CD4-positive, alpha-beta T cell treated with Interleukin-4 for 1 hour (primary cell): ENCODE measurements at regions not wholly inside any gene's neighbourhood (a gene's known extent, or its start where the extent isn't known, plus 50 kb on each side); places are given as distances from the start of the nearest gene placed in this dataset.

ENCODE experiments used
- DNase-seq, 2 donors: peaks; one replicate each; pipeline ENCODE4 v3.0.0-alpha.2; 2020 to 2022

DNA sequence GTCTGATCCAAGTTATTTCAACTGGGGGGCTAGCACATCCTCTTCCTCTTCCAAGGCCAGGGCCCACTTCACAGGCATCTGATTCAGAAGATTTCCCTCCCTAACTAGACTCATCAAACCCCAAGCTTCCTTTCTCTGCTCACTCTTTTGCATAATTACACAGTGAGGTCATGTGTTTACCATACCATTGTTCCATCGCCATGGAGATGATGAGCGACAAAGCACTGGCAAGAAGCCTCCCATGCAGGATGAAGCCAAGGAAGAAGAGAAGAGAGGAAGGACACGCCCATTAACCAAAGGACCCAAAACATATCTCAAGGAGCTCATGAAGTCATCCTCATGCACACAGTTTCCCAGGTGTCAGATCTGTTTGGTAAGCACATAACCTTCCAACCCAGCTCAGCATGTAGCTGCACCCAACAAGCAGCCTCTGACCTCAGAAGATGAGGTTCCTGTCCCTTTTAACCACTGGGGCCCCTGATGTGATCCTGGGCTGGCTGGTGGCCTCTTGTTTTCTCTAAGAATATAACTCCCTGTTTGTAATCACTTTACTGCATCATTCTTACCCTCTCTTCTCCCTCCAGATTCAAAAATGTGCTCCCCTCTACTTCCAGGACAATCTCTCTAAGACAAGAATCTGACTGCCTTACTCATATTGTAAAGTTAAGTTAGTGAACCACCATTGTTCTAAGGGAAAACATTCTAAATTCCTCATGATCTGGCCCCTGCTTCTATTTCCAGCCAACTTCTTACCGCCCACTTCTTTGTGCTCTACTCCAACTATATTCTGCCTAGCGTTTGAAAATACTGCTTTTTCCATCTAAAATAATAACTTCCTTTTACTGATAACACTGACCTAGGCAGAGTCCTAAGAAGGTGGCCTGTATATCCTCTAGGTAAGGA lies 190.1 kb downstream of the TTC32 start:
- DNase-seq, result no peak

DNA sequence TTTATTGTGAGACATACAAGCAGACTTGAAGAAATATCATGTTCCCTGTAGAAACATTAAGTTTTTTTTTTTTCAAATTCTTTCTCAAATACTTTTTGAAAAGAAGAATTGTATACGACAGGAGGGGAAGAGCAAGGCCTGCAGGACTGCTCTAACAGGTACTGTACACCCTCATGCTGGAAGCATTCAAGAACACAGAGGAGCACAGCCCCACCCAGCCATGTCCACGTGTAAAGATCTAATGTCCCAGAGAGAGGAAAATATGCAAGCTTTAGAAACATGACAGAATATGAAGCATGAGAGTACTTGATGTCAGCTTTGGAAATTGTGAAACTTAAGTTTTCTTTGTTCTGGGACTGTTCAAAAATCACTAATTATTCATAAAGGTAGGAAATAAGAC lies 191.6 kb downstream of the TTC32 start:
- no peak for DNase-seq

DNA sequence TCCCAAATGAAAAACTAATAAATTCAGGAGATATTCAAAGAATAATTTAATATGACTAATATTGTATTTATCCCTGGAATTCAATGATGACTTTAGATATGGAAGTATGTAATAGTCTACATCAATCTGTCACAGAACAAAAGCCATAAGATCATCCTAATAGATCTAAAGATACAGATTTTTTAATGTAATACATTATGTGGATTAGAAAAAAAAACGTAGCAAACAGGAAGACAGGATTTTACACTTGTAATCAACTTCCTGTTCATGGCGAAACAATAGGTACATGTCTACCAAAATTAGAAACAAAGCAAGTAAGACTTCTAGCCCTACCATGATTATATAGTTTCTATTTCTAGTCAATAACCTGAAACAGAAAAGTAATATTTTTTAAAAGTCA lies 192.2 kb downstream of the TTC32 start:
- DNase-seq, result no peak

DNA sequence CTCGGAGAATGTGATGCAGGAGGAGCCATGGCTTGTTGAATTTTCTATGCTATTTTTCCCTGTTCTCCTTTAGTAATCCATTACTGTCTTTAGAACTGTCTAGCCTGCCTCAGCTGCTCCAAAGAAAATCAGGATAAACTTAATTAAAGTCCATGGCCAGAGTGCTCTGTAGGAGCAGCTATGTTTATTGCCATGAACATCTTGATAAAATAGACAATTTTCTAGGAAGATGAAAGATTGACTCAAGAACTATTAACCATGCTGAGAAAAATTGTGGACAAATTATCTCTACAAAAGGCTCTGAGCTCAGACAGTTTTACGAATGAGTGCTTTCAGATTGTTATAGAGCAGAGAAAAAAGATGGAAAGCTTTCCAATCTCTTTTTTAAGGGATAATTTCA lies 193.0 kb downstream of the TTC32 start:
- DNase-seq, result no peak

DNA sequence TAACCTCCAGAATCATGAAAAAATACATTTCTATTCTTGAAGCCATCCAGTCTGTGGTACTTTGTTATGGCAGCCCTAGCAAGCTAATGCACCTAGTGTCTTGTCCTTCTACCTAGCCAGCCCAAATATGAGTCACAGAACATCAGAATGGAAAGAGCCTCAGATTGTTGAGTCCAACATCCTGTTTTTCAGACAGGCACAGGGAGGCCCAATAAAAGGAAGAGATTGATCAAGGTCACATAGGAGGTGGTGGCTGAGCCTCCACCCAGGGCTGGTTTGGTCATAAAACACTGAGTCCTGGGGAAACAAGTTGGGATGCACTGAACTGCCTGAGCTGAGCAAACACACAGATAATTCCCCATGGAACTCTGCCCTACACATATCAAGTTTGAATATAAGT lies 195.5 kb downstream of the TTC32 start:
- no peak for DNase-seq

DNA sequence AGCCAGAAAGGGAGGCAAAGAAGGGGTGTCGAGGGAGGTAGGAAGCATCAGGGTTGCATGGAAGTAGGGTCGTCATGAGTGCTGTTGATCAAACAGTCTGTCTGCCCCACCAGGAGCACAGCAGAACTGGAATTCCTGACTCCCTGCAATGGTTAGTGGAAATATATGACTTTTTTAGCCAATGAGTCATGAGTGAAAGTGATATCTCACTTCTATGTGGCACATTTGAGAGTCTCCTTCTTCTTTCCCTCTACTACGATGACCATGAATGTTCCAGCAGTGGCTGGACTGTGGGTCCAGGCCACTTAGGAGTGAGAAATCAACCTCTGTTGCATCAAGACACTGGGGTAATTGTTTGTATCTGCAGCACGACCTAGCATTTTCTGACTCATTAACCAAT lies 199.5 kb downstream of the TTC32 start:
- no peak for DNase-seq

DNA sequence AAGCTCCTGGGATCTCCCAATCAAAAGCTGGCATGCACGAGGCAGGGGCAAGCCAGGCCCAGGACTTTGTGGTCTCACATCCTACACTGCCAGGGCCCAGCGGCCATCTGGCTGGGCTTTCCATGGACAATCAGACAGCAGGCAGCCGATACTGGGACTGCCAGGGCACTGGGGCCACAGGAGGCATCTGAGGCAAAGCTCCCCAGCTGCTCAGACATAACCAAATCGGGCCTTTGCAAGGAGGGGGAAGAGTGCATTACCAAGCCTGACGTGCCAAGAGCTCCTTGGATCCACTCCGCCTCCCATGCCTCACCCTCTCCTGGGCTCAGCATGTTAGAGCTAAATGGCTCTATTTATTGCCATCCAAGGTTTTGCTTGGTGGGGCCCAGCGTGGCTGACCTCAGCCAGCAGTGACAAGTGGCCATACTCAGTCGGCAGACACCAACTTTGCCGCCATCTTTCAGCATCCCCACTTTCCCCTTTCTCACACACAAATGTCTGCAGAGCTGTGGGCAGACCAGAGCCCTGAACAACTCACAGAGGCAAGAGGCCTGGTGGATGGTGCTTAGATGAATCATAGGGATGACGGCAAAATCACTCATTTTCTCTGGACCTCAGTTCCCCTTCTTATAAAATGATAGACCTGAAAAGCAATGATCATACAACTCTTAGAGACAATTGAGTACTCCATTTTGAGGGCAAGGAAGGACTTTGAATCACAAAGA lies 200.8 kb downstream of the TTC32 start:
- DNase-seq, result no peak

DNA sequence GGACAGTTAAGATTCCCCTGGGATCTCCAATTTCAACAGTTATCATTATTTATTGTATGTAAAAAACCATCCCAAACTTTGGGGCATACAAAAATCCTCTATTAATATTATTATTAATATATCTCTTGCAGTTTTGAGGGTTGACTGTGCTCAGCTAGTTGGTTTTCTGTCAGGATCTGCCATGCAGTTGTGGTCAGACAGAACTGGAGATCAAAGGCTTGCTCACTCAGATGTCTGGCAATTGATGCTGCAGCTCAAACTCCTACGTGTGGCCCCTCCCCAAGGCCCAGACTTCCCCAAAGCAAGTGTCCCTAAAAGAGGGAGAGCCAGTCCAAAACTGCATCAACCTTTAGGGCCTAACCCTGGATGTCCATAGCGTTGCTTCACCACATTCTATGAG lies 204.7 kb downstream of the TTC32 start:
- DNase-seq, result no peak

DNA sequence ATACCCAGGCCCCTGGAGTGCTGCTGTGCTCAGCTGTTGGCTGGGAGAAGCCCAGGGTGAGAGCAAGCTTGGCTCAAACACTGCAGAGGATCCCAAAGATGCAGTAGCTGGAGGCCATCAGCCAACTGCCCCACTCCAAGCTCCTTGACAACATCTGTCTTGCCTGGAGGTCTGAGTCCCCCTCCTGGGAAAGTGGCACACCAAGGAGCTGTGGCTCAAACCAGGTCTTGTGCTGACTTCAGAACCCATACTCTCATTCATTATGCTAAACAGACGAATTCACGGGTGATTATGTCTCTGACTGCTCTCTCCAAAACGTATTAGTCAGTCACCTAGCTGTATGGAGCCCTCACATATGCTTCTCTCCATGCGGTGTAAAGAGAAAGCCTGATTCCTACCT lies 206.1 kb downstream of the TTC32 start:
- no peak for DNase-seq

DNA sequence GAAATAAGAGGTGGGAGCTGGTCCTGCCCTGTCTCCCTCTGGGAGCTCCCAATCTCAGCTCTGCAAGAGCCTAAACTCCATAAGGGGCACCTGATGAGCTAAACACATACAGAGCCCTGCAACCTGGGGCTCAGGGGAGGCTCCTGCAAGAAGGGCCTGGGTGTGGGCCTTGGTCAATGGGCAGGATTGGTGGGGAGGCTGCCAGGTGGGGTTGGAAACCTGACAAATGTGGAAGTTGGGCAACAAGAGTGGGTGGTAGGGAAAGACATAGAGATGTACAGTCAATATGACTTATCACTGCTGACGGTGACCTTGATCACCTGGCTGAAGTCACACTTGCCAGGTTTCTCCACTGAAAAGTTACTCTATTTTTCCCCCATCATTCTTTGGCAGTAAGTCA lies 209.9 kb downstream of the TTC32 start:
- no peak for DNase-seq

DNA sequence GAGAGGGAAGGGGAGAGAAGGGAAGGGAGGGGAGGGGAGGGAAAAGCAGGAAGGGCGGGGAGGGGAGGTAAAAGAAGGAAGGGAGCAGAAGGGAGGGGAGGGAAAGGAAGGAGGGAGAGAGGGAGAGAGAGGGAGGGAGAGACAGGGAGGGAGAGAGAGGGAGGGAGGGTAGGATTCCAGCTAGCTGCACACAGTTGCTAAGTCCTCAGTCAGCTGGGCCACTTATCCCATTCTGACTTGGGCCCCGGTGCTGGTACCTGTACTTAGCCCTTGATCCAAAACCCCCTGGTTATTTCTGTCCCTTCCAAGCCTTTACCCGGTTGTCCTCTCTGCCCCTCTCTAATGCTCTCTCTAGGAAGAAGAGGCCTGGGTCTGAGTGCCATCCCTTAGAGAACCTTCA lies 211.4 kb downstream of the TTC32 start:
- DNase-seq, result no peak

DNA sequence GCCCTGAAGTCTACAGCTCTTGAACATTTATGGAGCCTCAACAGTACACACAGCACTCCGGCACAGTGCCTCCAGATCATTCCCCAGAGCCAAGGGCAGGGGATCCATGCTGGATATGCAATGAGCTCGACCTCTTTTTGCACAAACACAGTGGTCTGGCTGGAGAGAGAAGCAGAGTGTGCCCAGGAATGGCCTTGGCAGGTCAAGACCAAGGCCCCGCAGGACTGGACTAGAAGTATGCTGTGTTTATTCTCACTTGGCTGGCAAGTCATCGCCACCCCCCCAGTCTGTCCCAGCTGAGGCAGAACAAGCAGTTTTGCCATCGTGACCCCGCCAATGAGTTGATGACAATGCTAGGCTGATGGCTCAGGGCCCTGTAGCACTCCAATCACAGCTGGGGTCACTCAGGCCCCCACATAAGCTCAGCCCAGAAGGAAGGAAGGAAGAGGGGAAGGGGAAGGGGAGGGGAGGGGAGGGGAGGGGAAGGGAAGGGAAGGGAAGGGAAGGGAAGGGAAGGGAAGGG lies 212.1 kb downstream of the TTC32 start:
- no peak for DNase-seq

DNA sequence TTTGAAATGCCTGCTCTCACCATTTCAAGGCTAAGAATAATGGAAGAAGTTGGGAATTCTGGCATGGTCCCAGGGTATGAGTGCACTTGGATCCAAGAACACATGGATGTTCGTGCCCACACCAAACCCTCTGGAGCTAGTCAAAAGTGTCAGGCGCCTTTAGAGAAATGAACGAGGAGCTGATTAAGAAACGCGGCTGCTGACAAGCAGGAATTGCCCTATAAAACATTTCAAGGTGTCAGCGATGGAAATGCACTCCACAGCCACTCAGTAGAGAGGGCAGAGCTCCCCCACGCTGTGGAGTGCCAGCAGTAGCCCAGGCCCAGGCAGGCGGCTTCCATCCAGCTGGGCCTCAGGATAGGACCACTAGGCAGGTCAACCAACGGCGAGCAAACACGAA lies 213.7 kb downstream of the TTC32 start:
- no peak for DNase-seq

DNA sequence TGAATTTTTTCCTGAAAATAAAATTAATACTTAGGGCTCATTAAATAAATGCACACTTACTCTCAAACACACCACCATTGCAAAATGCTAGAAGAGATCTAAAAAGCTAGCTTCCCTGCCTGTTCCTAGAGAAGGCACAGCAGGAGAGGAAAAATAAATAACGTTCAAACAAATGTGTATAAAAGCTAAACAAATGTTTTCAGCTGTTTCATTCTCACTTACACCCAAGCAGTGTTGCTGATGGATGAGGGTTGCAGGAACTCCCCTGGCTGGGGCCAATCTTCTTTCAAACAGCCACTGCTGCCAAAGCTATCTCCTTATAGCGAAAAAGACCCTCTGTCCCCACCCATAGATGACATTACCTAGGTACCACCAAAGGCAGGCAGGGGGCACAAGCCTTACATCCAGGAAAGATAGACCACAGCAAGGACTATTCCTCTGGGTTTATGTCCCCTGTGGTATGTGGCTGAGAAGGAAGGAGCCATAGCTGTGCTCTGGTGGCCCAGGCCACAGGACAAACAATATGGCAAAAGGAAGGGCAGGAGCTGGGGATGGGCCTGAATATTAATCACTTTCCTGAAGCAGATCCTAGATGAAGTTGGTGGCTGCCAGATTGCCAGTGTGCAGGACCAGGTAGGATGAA lies 214.6 kb downstream of the TTC32 start:
- DNase-seq, result no peak

DNA sequence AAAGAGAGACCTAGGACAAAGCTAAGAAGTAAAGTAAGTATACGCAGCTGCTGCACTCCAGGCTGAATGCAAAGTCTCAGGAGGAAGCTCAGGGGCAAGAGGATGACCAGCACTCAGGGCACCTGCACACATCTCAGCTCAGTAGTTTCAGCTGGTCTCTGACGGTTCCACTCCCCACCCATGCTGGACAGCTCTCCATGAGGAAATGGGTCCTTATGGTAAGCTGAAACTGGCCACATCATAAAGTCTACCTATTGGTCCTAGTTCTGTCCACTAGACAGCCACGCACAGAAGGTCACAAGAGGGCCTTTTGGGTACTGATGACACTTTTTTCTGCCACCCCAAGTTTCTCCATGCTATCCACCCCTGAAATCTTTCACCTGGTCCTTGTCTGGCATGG lies 215.3 kb downstream of the TTC32 start:
- no peak for DNase-seq

DNA sequence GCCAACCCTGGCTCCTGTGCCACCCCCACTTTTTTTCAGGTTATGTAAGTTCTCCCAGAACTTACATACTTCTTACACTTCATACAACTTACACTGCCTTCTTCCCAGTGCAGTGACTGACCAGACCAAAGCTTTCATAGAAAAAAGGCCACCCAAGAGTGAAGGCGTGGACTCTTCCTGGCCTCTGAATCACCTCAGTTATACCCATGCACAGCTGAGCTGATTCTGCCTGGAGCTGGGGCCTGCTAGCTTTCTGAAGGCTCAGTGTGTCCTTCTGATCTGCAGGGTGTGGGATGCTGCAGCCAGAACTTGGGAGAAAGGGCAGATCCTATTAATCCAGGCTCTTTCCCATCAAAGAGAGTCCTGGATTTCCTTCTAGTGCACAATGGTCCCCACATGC lies 216.1 kb downstream of the TTC32 start:
- DNase-seq, result no peak

DNA sequence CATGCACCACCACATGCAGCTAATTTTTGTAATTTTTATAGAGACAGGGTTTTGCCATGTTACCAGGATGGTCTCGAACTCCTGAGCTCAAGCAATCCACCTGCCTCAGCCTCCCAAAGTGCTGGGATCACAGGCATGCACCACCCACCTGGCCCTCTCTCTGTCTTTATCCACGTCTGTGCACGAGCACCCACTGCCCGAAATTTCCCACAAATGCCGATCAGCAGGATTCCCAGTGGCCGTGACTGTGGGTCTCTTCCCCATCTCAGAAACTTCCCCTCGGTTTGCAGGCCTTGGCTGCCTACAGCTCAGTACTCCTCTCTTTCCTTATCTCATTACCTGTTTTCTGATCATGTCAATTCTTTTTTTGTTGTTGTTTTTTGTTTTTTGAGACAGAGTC lies 217.3 kb downstream of the TTC32 start:
- DNase-seq, result no peak

DNA sequence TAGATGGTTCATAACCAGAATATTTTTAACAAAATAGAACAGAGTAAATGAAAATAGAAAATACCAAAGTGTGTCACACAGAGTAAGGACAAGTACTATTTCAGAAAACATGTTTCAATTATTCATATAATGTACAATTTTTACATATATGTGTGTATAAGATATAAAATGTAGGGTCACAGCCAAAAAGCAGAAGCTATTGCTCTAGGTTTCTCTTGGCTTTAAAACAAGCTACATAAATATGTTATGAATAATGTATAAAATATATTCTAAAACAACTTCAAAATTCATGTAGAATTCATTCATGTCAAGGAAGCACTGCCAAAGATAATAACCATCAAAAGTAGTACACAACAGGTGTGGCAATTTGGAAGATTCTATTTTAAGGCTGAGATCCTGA lies 218.2 kb downstream of the TTC32 start:
- DNase-seq, result no peak

DNA sequence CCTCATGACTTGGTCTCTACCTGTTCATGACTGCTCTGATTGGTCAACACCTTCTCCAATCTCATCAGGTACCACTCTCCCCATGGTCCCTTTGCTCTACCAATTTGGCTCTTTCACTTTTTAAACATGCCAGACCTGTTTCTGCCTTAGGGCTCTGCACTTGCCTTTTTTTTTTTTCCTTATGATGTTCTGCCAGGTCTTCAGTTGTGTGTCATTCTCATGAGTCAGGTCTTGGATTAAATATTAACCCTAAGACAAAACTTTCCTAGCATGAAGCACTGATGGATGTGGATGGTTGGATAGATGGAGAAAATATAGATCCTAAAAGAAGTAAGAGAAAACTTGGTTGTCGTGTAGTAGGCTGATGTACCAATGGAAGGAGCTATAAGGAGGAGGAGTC lies 219.3 kb downstream of the TTC32 start:
- no peak for DNase-seq

DNA sequence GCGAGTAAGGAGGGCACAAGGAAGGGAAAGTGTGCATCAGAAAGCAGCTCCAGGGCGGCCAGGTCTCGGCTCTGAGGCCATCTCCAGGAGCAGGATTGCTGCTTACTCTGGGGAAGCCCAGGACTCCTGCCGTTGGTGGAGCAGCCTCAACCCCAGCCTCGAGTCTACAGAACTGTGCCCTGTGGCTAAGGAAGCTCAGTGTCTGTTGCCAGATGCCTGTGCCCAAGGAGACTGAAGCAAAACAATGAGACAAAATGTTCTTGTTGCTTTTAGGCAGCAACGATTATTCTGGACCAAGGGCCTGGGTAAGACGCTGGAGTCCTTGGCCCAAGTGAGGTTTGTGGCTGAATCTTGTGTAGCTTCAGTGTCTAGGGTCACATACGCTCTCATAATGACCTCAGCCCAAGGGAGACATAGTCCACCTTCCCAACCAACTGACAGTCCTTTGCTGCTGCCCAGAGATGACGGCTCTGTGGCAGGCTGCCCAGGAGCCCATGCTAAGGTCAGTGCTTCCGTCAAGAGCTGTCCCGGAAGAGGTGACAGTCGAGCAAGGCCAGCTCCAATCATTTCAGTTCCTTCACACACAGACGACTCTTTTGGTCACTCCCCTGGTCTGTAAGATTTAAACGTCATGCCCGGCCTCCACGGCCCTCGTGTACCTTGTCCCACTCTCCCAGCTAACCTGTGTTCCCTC lies 223.8 kb downstream of the TTC32 start:
- DNase-seq, result no peak

DNA sequence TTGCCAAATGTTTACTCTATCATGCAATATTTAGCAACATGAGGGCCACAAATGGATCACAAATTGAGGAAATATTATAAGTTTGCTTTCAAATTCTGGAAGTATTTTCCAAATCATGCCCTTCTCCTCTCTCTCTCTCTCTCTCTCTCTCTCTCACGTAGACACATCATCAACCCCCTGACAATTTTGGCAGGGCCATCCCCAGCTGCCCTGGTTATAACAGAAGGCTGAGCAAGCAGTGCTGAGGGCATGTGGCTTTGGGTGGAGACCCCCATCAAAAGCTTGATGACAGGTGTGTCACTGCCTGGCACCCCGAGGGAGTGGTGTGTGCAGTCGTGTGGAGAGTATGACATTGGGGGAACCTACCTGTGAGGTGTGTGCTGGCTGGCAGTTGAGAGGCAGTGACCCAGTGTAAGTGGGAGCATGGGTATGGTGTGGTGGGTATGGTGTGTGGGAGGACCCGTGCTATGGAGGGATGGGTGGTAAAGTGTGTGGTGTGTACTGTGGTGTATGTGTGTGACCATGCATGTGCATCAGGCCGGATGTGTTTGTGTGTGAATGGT lies 224.5 kb downstream of the TTC32 start:
- no peak for DNase-seq

DNA sequence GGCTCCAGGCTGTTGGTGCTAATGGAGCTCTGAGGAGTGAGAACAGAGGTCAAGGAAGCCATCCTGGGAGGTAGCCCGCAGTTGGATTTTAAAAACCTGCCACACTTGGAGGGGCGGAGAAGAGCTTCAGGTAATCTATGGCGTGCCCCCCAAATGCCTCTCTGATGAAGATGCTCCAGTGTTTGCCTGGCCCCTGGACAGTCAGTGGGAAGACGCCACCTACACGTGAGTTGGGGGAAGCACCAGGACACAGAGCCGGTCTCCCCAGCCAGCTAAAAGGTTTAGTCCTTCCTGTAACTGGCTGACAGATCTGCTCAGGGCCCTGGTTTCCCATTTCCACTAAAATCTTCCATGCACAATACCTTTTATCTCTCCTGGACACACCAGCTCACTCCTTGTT lies 225.0 kb downstream of the TTC32 start:
- DNase-seq, result no peak
